ENCODE measurements at regions not wholly inside any gene's neighbourhood (a gene's known extent, or its start where the extent isn't known, plus 50 kb on each side); places are given as distances from the start of the nearest gene placed in this dataset.

DNA sequence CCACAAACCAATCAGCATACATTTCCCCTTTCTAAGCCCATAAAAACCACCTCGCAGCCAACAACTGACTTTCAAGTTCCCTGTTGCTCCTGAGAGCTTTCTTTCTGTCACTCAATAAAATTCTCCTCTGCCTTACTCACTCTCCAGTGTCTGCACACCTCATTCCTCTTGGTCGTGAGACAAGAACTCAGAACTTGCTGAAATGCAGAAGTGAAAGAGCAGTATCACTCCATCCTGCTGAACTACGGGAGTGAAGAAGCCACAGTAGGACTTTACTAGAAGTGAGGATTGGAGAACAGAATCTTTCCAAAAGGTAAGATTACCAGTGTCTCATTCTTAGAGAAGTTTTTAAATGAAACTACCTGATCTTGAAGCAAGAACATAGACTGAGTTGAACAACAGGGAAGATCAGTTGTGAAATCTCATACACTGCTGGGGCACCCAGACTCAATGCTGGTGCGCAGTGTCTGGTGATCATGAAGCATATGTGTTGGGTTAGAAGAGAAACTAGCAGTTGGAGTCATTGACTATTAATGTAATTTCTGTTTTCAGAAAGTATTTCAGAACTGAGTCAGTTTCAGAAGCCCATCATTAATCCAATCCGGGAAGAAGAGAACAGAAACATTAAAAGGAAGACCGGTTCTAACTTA is 726.9 kb upstream of the TMPRSS15 start:
- no peak for TF ChIP-seq EZH2 (IDR thresholded peaks at IDR 0.05; ENCODE audit: insufficient read depth, poor library complexity, severe bottlenecking)
- TF ChIP-seq EZH2phosphoT487 (IDR thresholded peaks at IDR 0.05; ENCODE audit: insufficient read depth, low read depth) = no peak
